GM18858 (cell line): ENCODE measurements at regions not wholly inside any gene's neighbourhood (a gene's known extent, or its start where the extent isn't known, plus 50 kb on each side); places are given as distances from the start of the nearest gene placed in this dataset.
"Not testable (repeated sequence)": the region's sequence is repeated elsewhere in the genome, so short reads cannot be mapped to it uniquely, and the experiment has no call there.

Experiments
- ATAC-seq: cut with Tn5 transposase; IDR thresholded peaks from one replicate; pipeline ENCODE4 v1.9.1; 2021; ENCODE audit not compliant: unreplicated experiment

- peak; percentile 85 for ATAC-seq
Observed at GRCh38 chr16:10312784-10313724, 72.8 kb upstream of the ATF7IP2 start.

GRCh38 chr16:10314317-10314716 lies 71.5 kb upstream of the ATF7IP2 start:
- no peak for ATAC-seq

- no peak for ATAC-seq
Observed at GRCh38 chr16:10314811-10315210, 71.0 kb upstream of the ATF7IP2 start.

GRCh38 chr16:10317425-10318001 lies 68.3 kb upstream of the ATF7IP2 start:
- ATAC-seq: no peak

GRCh38 chr16:10318798-10319500 lies 66.9 kb upstream of the ATF7IP2 start:
- ATAC-seq: no peak

- no peak for ATAC-seq
Observed at GRCh38 chr16:10321407-10322387, 64.2 kb upstream of the ATF7IP2 start.

- ATAC-seq: no peak
Observed at GRCh38 chr16:10322723-10323527, 62.9 kb upstream of the ATF7IP2 start.

GRCh38 chr16:10323528-10323869 lies 62.4 kb upstream of the ATF7IP2 start:
- no peak for ATAC-seq

- no peak for ATAC-seq
Observed at GRCh38 chr16:10324210-10324609, 61.7 kb upstream of the ATF7IP2 start.

GRCh38 chr16:10325783-10326543 lies 59.9 kb upstream of the ATF7IP2 start:
- ATAC-seq: no peak

- no peak for ATAC-seq
Observed at GRCh38 chr16:10326647-10327046, 59.2 kb upstream of the ATF7IP2 start.

GRCh38 chr16:10328291-10328690 lies 57.6 kb upstream of the ATF7IP2 start:
- ATAC-seq: not testable (repeated sequence)

- no peak for ATAC-seq
Observed at GRCh38 chr16:10332241-10332640, 53.6 kb upstream of the ATF7IP2 start.

GRCh38 chr16:10332775-10333174 lies 53.1 kb upstream of the ATF7IP2 start:
- ATAC-seq: no peak

GRCh38 chr16:10333321-10334032 lies 52.4 kb upstream of the ATF7IP2 start:
- ATAC-seq: no peak

- no peak for ATAC-seq
Observed at GRCh38 chr16:10335681-10336080, 50.2 kb upstream of the ATF7IP2 start.
